B cell (primary cell): ENCODE measurements at regions not wholly inside any gene's neighbourhood (a gene's known extent, or its start where the extent isn't known, plus 50 kb on each side); places are given as distances from the start of the nearest gene placed in this dataset.

Experiments
- ATAC-seq: fragments of 200-7000 bp; cut with Tn5 transposase; one replicate; pipeline ENCODE4 v1.10.0; 2021; ENCODE audit warnings: low read depth, mild to moderate bottlenecking, moderate number of reproducible peaks, moderate library complexity
- CTCF ChIA-PET: fragments of 350-600 bp; sonication (Branson Sonifier 250); formaldehyde crosslinking; loops from one replicate; lab custom pipeline; 2021; ENCODE audit warnings: antibody characterized with exemption, inconsistent platforms; lab: Charles Lee
- POLR2A ChIA-PET: fragments of 350-600 bp; sonication (Branson Sonifier 250); formaldehyde crosslinking; loops from one replicate; lab custom pipeline; 2021; ENCODE audit warnings: antibody characterized with exemption; lab: Charles Lee
- DNase-seq: peaks from one replicate; pipeline ENCODE4 v3.0.0; 2013
- H2AFZ ChIP-seq: 2 replicates; pipeline ENCODE4 v1.6.1; 2012; ENCODE audit warnings: mild to moderate bottlenecking, low read depth, low read length; ENCODE audit not compliant: insufficient read depth, poor library complexity, severe bottlenecking
- H3K27ac ChIP-seq, 2 donors: 1 replicate in 1 of 2; 2 replicates in 1 of 2; pipeline ENCODE4 v1.5.1; 2012 to 2013; ENCODE audit warnings: low read length in 2 of 2, mild to moderate bottlenecking in 2 of 2, moderate library complexity in 1 of 2
- H3K27me3 ChIP-seq, 4 experiments: fragments of 200-600 bp in 1 of 4; sonication (generic) in 1 of 4; replicated peaks in 1 of 4; 1 replicate in 2 of 4; 2 replicates in 2 of 4; pipeline versions ENCODE4 v1.6.1 to v1.7.0; 2013 to 2016; ENCODE audit warnings: low read length in 3 of 4, mild to moderate bottlenecking in 2 of 4, mixed read lengths in 1 of 4, moderate library complexity in 1 of 4; ENCODE audit not compliant: insufficient read depth in 4 of 4, control insufficient read depth in 3 of 4; ENCODE audit errors: control extremely low read depth in 1 of 4
- H3K36me3 ChIP-seq, 2 experiments: replicated peaks in 1 of 2; 1 replicate in 1 of 2; 2 replicates in 1 of 2; pipeline versions ENCODE4 v1.6.1 to v1.7.1; 2013; ENCODE audit warnings: low read length in 1 of 2; ENCODE audit not compliant: insufficient read depth in 2 of 2, control insufficient read depth in 1 of 2; ENCODE audit errors: control extremely low read depth in 1 of 2, extremely low read depth in 1 of 2
- H3K4me1 ChIP-seq, 2 donors: fragments of 200-600 bp in 1 of 2; sonication (generic) in 1 of 2; 1 replicate in 1 of 2; 2 replicates in 1 of 2; pipeline versions ENCODE4 v1.5.1 to v1.6.1; 2013 to 2017; ENCODE audit warnings: low read length in 2 of 2; ENCODE audit not compliant: control insufficient read depth in 2 of 2, insufficient read depth in 2 of 2
- H3K4me2 ChIP-seq: replicated peaks from 2 replicates; pipeline ENCODE3; 2012; ENCODE audit warnings: mild to moderate bottlenecking, low read depth, low read length; ENCODE audit not compliant: poor library complexity, severe bottlenecking
- H3K4me3 ChIP-seq, 5 experiments: fragments of 200-600 bp in 1 of 5; sonication (generic) in 1 of 5; 1 replicate in 3 of 5; 2 replicates in 2 of 5; pipeline versions ENCODE4 v1.5.1 to v1.7.0; 2011 to 2016; ENCODE audit warnings: low read length in 4 of 5, mild to moderate bottlenecking in 4 of 5, low read depth in 2 of 5, control low read depth in 1 of 5, moderate library complexity in 1 of 5; ENCODE audit not compliant: insufficient read depth in 1 of 5; ENCODE audit errors: control extremely low read depth in 1 of 5, extremely low read depth in 1 of 5
- H3K79me2 ChIP-seq: fragments of 200-600 bp; sonication (generic); one replicate; pipeline ENCODE4 v1.6.0; 2016; ENCODE audit warnings: low read length; ENCODE audit not compliant: control insufficient read depth, insufficient read depth
- H3K9ac ChIP-seq: fragments of 200-600 bp; sonication (generic); 2 replicates; pipeline ENCODE4 v1.6.1; 2017; ENCODE audit warnings: mild to moderate bottlenecking, low read length, moderate library complexity
- H3K9me3 ChIP-seq, 3 donors: one replicate each; pipeline versions ENCODE4 v1.6.1 to v1.7.1; 2013; ENCODE audit warnings: low read length in 2 of 3; ENCODE audit not compliant: control insufficient read depth in 2 of 3, insufficient read depth in 1 of 3; ENCODE audit errors: control extremely low read depth in 1 of 3
- H4K20me1 ChIP-seq: 2 replicates; pipeline ENCODE4 v1.6.0; 2012; ENCODE audit warnings: mild to moderate bottlenecking, low read length; ENCODE audit not compliant: insufficient read depth, control insufficient read depth, poor library complexity, severe bottlenecking
- H3K27ac Mint-ChIP-seq: one replicate; pipeline ENCODE4 v1.8.0; 2021; ENCODE audit warnings: mixed read lengths
- H3K27me3 Mint-ChIP-seq: one replicate; pipeline ENCODE4 v1.8.0; 2021; ENCODE audit warnings: mixed read lengths
- H3K4me1 Mint-ChIP-seq: one replicate; pipeline ENCODE4 v1.8.0; 2021; ENCODE audit warnings: mixed read lengths
- H3K4me3 Mint-ChIP-seq: one replicate; pipeline ENCODE4 v1.8.0; 2021; ENCODE audit warnings: mixed read lengths
- H3K9me3 Mint-ChIP-seq: one replicate; pipeline ENCODE4 v1.8.0; 2022; ENCODE audit warnings: mixed read lengths; ENCODE audit not compliant: insufficient read depth
- EZH2 ChIP-seq: IDR thresholded peaks from 2 replicates; pipeline ENCODE4 v1.6.1; 2012; ENCODE audit warnings: borderline replicate concordance, low read depth, mild to moderate bottlenecking, moderate library complexity, low read length; ENCODE audit not compliant: insufficient read depth, poor library complexity, severe bottlenecking
- WGBS: methylation state at CpG from one replicate; pipeline ENCODE4 v1.1.5; 2013; ENCODE audit warnings: missing lambda C conversion rate; ENCODE audit not compliant: insufficient coverage; 5-methylcytosine and 5-hydroxymethylcytosine counted together
- intact Hi-C: fragments of 100-400 bp; cut with micrococcal nuclease; formaldehyde crosslinking; loops from one replicate; pipeline ENCODE4 v1.10.0; 2022
- TF ChIP-seq, protein P1 (sequence below): fragments of 200-600 bp; IDR thresholded peaks from one replicate; pipeline ENCODE4 v1.8.0; 2022; ENCODE audit warnings: antibody characterized with exemption, mild to moderate bottlenecking

DNA sequence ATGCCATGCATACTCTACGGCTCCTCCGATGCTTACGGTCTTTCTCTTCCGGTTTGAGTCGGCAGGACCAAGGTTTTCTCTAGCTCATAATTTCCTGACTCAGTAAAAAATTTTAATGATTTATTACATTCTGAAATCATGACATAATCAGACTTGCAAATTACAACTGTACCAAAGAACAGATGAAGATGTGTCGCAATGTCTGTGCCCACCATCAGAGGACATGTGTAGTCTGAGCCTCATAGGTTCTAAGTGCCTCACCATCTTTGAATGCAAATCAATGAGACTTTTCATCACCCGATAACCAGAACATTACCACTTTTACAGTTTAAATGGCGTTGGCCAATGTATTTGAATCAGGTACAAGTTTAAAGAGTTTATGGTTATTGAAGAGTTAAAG lies 213.1 kb downstream of the NHLRC3 start:
- Mint-ChIP-seq H3K9me3 (no peaks in the 10 kb centered on the region), H3K4me1 (no peaks in the 10 kb centered on the region)
- CTCF ChIA-PET = no interaction called here

DNA sequence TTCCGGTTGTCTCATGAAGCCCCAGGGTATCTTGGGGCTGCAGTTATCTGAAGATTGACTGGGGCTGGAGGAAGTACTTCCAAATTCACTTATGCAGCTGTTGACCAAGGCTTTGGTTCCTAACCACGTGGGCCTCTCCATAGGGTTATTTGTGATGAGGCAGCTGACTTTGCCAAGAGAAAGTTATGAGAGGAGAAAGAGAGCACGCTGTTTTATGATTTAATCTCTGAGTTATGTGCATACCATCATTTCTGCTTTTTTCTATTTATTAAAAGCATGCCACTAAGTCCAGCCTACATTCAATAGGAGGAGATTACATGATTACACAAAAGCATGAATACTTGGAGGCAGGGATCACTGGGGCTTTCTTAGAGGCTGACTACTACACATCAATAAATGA lies 215.5 kb downstream of the NHLRC3 start:
- TF ChIP-seq, protein P1, sequence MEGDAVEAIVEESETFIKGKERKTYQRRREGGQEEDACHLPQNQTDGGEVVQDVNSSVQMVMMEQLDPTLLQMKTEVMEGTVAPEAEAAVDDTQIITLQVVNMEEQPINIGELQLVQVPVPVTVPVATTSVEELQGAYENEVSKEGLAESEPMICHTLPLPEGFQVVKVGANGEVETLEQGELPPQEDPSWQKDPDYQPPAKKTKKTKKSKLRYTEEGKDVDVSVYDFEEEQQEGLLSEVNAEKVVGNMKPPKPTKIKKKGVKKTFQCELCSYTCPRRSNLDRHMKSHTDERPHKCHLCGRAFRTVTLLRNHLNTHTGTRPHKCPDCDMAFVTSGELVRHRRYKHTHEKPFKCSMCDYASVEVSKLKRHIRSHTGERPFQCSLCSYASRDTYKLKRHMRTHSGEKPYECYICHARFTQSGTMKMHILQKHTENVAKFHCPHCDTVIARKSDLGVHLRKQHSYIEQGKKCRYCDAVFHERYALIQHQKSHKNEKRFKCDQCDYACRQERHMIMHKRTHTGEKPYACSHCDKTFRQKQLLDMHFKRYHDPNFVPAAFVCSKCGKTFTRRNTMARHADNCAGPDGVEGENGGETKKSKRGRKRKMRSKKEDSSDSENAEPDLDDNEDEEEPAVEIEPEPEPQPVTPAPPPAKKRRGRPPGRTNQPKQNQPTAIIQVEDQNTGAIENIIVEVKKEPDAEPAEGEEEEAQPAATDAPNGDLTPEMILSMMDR = no peak
- TF ChIP-seq EZH2 = no peak
- intact Hi-C loops = no loop called here
- H3K4me1 Mint-ChIP-seq = no peaks in the 10 kb centered on the region
- H3K27me3 Mint-ChIP-seq = peaks cover 3% of the 10 kb centered on the region
- H3K4me3 Mint-ChIP-seq = no peak overlapping the region
- POLR2A ChIA-PET = no interaction called here
- no peak overlapping the region for H3K27ac ChIP-seq
- H3K79me2 ChIP-seq = no peaks in the 10 kb centered on the region
- no peak for ATAC-seq
- no peaks in the 10 kb centered on the region for H4K20me1 ChIP-seq
- H3K36me3 ChIP-seq = no peaks in the 10 kb centered on the region
- no peak overlapping the region for H2AFZ ChIP-seq
- H3K4me2 ChIP-seq = no peak overlapping the region
- no peaks in the 10 kb centered on the region for H3K9me3 ChIP-seq
- no peaks in the 10 kb centered on the region for H3K4me1 ChIP-seq
- no peak overlapping the region for H3K9ac ChIP-seq
- no peaks in the 10 kb centered on the region for H3K9me3 Mint-ChIP-seq
- 100% methylated on average over 1 of the region's 3 CpGs for WGBS
- CTCF ChIA-PET = interaction anchor here (1.7 kb wide), 1 partner anchor 358 kb away, joined by 3 read pairs; no protein-coding TSS in a partner anchor
- DNase-seq = no peak
- H3K4me3 ChIP-seq = no peak overlapping the region
- no peaks in the 10 kb centered on the region for H3K27me3 ChIP-seq
- no peak overlapping the region for H3K27ac Mint-ChIP-seq

More for the DNA sequence above, 213.1 kb downstream of the NHLRC3 start:
- WGBS = 100% methylated on average over 1 of the region's 8 CpGs
- no peaks in the 10 kb centered on the region for H3K36me3 ChIP-seq
- H3K4me2 ChIP-seq = no peak overlapping the region
- Mint-ChIP-seq H3K4me3 (no peak overlapping the region), H3K27me3 (peaks cover 3% of the 10 kb centered on the region), H3K27ac (no peak overlapping the region)
- intact Hi-C loops = no loop called here
- no peaks in the 10 kb centered on the region for H3K27me3 ChIP-seq
- no peaks in the 10 kb centered on the region for H3K4me1 ChIP-seq
- POLR2A ChIA-PET = no interaction called here
- H3K27ac ChIP-seq = no peak overlapping the region
- H3K9ac ChIP-seq = no peak overlapping the region
- no peaks in the 10 kb centered on the region for H3K9me3 ChIP-seq
- H3K79me2 ChIP-seq = no peaks in the 10 kb centered on the region
- H4K20me1 ChIP-seq = no peaks in the 10 kb centered on the region
- ATAC-seq = no peak
- H3K4me3 ChIP-seq = no peak overlapping the region
- no peak for DNase-seq
- no peak overlapping the region for H2AFZ ChIP-seq
- TF ChIP-seq, protein P1 = no peak
- no peak for TF ChIP-seq EZH2
